HK-2 (cell line): ENCODE measurements at regions not wholly inside any gene's neighbourhood (a gene's known extent, or its start where the extent isn't known, plus 50 kb on each side); places are given as distances from the start of the nearest gene placed in this dataset.

Source experiments
- DNase-seq: peaks from one replicate; pipeline ENCODE4 v3.0.0-alpha.2; 2018; ENCODE audit not compliant: unreplicated experiment

GRCh38 chr4:156241896-156242295 lies 288.2 kb upstream of the CTSO start:
- no peak for DNase-seq

GRCh38 chr4:156238171-156238570 lies 284.5 kb upstream of the CTSO start:
- DNase-seq = no peak

DNA sequence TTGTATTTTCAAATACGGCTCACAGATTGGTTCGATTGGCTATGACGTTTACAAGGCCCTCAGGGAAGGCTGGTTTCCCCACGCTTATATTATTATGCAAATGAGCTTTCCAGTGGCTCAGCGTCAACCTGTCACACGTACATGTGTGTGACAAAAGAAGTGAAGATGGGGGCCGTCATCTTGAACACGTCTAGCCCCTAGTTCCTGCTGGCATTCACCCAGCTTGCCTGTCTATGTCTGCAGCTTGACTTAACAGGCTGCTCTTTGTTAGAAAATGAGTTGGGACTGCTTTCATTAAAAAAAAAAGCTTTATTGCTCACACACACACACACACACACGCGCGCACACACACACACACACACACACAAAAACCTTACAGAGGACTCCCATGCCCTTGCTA lies 283.6 kb upstream of the CTSO start:
- DNase-seq = no peak

GRCh38 chr4:156230176-156230575 lies 276.5 kb upstream of the CTSO start:
- no peak for DNase-seq

- no peak for DNase-seq
Observed at GRCh38 chr4:156228676-156229075, 275.0 kb upstream of the CTSO start.

DNA sequence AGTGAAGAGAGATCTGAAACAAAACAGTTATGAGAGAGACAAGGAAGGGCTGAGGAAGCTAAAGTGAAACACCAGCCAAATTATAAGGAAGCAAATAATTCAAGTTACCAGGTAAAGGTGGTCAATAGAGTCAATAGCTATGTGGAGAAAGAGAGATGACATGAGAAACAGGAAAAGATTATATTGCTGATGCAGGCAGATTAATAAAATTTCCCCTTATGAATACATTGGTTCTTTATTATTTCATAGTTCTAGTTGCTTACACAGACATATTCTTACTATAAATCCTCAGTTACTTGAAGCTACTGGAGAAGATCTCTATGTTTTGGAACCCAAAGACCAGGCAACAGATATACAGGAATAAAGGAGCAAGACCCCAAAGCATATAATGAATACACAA lies 273.7 kb upstream of the CTSO start:
- no peak for DNase-seq

- no peak for DNase-seq
Observed at GRCh38 chr4:156223985-156224384, 270.3 kb upstream of the CTSO start.

- DNase-seq = no peak
Observed at GRCh38 chr4:156217236-156217635, 263.6 kb upstream of the CTSO start.

DNA sequence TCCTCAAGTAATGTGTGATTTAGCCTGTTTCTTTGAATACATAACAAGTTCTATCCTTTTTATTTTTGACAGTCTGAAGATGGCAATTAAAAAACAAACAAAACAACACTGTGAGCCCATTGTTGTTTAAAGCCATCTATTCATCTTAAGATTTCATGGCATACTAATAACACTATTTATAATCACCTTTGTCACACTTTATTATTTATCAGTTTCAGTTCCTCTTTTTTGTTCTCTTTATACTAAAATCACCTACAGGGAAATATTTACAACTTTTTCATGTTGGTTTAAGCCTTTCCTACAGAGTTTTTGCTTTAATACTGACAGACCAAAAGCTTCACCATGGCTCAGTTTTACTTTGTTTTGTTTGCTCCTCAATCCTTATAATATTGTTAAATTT lies 247.4 kb upstream of the CTSO start:
- no peak for DNase-seq

- no peak for DNase-seq
Observed at GRCh38 chr4:156198511-156198910, 244.8 kb upstream of the CTSO start.

DNA sequence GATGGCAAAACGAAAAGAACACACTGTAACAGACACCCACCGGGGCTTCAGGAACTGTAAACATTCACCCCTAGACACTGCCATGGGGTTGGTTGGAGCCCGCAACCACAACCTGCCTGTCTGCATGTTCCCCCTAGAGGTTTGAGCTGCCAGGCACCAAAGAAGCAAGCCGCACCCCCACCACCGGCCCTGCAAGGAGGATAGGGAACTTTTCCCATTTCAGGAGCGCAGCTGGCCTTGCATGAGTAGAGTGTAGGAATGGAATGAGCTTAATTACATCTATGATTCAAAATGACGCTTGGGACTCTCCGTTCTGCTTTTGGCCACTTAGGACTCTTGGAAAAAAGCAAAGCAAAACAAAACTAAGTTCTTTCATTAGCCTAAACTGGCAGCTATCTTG lies 243.6 kb upstream of the CTSO start:
- DNase-seq = no peak

DNA sequence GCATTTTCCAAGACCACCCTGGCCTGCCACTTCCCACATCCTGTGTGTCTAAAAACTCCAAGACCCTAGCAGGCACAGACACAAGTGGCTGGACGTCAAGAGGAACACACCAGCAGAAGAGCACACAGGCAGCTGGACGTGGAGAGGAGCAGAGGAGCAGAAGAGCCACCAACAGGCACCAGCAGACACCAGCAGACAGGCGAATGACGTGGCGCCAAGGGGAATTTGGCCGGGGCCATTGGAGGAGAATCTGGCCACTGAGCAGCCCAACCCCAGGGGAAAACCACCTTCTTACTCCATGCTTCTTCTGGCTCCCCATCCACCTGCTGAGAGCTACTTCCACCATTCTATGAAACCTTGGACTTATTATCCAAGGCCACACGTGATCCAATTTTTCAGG lies 243.1 kb upstream of the CTSO start:
- no peak for DNase-seq

GRCh38 chr4:156195914-156196313 lies 242.2 kb upstream of the CTSO start:
- no peak for DNase-seq

GRCh38 chr4:156194896-156195295 lies 241.2 kb upstream of the CTSO start:
- no peak for DNase-seq

- no peak for DNase-seq
Observed at GRCh38 chr4:156193800-156194199, 240.1 kb upstream of the CTSO start.

- no peak for DNase-seq
Observed at GRCh38 chr4:156193106-156193505, 239.4 kb upstream of the CTSO start.

GRCh38 chr4:156192033-156192432 lies 238.4 kb upstream of the CTSO start:
- DNase-seq = no peak

DNA sequence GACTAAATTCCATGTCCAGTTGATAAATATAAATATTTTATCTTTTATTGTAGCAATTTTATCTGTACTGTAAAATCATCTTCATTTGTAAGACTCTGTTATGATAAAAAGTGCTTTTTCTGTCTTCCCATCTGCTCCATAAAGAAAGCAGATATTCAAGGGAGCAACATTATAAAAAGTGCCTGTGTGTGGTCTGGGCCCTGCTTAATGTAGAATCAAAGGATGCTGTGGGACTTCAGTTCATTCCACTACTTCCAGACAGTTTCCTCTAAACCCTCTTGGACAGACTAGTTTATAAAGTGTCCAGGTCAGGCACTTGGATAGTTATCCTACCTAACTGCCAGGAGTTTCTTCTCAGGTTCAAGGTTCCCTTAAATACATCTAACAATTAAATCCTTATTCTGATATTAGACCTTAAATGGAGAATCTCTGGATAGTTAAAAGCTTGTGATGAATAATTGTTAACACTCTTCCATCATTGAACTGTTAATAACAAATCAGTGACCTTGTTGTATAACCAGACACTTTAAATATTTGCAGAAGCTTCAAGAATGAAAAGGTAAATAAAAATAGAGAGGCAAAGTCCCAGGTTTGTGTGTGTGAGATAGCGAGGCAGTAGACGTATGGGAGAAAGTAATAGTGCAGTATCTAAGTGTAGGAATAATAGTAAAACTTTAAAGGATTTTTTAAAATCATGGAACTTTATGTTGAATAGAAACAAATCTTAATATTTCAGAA lies 237.5 kb upstream of the CTSO start:
- no peak for DNase-seq

DNA sequence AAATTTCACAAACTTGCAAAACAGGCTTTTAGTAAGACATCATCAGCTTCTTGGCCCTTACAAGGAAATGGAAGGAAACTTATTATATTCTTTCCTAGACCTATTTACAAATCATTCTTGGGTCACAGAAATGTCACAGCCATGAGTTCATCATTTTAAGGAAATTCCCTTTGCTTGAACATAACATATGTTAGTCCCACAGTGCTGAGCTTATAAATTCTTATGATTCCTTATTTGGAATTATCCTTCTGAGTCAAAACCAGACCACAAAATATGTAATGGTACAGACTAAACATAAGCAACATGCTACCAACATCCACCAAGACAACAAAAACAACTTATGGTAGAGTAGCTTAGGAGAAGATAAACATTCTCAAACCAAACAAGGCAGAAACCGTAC lies 236.9 kb upstream of the CTSO start:
- no peak for DNase-seq

DNA sequence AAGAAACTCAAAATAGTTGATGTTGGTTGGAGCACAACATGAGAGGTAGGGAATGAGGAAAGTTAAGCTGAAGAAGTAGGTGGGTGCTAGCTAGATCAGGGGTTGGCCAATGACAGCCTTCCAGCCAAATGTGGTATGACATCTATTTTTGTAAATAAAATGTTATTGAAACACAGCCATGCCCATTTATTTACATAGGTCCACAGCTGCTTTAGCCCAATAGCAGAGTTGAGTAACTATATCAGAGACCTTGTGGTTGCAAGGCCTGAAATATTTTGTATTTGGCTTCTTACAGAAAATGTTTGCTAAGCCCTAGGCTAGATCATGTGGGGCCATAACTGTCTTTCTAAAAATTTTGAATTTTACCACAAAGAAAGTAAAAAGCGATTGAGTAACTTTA lies 234.9 kb upstream of the CTSO start:
- DNase-seq = no peak

GRCh38 chr4:156186111-156186510 lies 232.4 kb upstream of the CTSO start:
- no peak for DNase-seq

GRCh38 chr4:156185514-156186055 lies 231.9 kb upstream of the CTSO start:
- DNase-seq = no peak

GRCh38 chr4:156182269-156182668 lies 228.6 kb upstream of the CTSO start:
- no peak for DNase-seq

DNA sequence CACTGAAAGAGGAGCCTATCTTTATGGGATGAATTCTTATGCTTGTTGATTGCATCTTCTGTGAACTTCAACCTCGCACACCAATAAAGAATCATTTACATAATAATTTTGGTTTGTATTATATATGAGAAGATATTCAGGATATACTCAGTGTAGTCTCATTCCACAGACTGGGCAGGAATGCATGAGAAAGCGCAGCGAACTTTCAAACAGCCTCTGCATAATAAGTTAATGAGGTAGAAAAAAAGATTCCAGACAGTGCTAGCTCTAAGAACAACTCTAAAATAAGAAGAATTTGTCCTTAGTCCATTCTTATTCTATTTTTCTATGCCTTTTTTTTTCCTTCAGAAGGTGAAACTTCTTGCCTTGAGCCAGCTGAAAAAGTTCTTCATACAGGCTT lies 224.3 kb upstream of the CTSO start:
- DNase-seq = no peak
